ENCODE measurements at regions not wholly inside any gene's neighbourhood (a gene's known extent, or its start where the extent isn't known, plus 50 kb on each side); places are given as distances from the start of the nearest gene placed in this dataset.

DNA sequence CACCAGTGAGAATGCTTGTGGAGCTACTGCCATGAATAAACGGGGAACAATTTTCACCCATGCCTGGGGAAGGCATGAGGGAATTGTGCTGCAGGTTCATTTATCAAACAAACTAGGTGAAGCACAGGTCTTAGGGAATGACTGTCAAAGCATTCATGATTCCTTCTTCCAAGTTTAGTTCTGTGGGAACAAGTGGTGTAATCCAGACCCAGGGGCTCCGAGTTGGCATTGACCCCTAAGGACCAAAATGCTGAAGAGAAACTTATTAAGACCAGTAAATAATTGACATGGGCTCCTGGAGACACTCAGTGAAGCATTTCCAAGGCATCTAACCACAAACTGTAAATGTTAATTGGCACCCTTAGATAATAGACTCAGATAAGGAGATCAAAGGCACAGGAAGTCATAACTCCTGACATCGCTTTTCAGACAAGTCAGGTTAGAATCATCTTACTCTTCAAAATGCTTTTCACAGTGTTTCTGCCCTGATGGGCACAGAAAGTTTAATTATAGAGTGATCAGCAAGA, 96.9 kb downstream of the SPP2 start:
- TF ChIP-seq, protein P1, sequence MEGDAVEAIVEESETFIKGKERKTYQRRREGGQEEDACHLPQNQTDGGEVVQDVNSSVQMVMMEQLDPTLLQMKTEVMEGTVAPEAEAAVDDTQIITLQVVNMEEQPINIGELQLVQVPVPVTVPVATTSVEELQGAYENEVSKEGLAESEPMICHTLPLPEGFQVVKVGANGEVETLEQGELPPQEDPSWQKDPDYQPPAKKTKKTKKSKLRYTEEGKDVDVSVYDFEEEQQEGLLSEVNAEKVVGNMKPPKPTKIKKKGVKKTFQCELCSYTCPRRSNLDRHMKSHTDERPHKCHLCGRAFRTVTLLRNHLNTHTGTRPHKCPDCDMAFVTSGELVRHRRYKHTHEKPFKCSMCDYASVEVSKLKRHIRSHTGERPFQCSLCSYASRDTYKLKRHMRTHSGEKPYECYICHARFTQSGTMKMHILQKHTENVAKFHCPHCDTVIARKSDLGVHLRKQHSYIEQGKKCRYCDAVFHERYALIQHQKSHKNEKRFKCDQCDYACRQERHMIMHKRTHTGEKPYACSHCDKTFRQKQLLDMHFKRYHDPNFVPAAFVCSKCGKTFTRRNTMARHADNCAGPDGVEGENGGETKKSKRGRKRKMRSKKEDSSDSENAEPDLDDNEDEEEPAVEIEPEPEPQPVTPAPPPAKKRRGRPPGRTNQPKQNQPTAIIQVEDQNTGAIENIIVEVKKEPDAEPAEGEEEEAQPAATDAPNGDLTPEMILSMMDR (IDR thresholded peaks at IDR 0.05; ENCODE audit: insufficient read depth, low read depth, low read length, missing control alignments): no peak
- no peak for DNase-seq (ENCODE audit: low read depth)
- H3K4me3 ChIP-seq (ENCODE audit: low read depth, low read length): no peak overlapping the region

DNA sequence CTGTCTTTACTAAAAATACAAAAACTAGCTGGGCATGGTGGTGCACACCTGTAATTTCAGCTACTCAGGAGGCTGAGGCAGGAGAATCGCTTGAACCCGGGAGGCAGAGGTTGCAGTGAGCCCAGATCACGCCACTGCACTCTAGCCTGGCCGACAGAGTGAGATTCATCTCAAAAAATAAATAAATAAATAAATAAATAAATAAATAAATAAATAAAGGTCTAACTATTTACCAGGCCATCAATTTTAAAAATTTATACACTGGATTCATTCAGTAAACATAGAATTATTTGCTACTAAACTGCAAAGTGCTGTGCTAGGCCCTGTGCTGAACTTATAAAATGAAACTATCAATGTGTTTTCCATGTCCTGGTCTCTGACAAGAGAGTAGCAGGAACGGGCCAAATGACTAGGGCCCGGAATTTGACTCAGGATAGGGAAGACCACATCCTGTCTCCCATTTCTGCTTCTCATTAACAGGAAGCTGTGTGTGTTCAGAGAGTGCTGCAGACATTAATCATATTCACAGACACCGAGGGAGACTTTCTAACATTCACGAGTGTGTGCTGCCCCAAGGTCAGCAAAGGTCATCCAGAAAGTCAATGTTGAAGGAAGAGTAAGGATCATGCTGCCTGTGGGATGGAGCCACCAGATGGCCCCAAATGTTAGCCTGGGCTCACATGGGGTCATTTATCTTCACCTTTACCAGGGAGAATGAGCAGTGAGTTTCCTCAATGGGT, 95.8 kb downstream of the SPP2 start:
- no peak overlapping the region for H3K4me3 ChIP-seq (ENCODE audit: low read depth, low read length)
- TF ChIP-seq, protein P1 (IDR thresholded peaks at IDR 0.05; ENCODE audit: insufficient read depth, low read depth, low read length, missing control alignments): no peak
- no peak for DNase-seq (ENCODE audit: low read depth)

DNA sequence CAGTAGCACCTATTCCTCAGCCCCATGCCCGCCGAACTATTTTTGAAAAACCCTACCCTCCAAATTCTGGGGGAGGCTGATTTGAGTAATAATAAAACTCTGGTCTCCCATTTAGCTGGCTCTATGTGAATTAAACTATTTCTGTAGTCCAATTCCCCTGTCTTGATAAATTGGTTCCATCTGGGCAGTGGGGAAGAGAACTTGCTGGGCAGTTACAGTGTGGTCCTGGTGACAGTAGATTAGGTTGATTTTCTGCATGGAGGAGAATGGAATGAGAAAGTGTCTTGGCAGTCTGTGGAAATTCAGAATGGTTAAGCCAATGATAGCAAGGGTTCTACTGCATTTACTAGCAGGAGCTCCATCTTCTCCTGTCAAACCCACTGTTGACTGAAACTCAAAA, 95.0 kb downstream of the SPP2 start:
- no peak for DNase-seq (ENCODE audit: low read depth)
- TF ChIP-seq, protein P1 (IDR thresholded peaks at IDR 0.05; ENCODE audit: insufficient read depth, low read depth, low read length, missing control alignments): no peak
- no peak overlapping the region for H3K4me3 ChIP-seq (ENCODE audit: low read depth, low read length)

DNA sequence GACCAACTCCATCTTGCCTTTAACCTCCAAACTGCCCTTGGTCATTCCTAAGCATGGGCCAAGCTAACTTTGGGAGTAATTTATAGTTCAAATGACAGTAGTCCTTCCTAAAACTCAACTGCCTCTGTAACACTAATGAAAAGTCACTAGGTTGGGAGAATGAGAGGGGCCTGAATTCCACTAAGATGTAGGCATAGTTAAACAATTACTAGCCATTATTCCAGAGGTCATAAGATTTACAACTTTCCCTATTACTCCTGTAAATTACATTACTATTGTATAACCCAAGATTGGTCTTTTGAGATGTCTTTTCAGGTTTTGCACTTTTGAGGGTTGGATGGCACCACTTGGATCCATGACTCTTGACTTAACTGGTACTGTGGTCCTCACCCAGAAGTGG, 94.6 kb downstream of the SPP2 start:
- no peak overlapping the region for H3K4me3 ChIP-seq (ENCODE audit: low read depth, low read length)
- TF ChIP-seq, protein P1 (IDR thresholded peaks at IDR 0.05; ENCODE audit: insufficient read depth, low read depth, low read length, missing control alignments): no peak
- no peak for DNase-seq (ENCODE audit: low read depth)

DNA sequence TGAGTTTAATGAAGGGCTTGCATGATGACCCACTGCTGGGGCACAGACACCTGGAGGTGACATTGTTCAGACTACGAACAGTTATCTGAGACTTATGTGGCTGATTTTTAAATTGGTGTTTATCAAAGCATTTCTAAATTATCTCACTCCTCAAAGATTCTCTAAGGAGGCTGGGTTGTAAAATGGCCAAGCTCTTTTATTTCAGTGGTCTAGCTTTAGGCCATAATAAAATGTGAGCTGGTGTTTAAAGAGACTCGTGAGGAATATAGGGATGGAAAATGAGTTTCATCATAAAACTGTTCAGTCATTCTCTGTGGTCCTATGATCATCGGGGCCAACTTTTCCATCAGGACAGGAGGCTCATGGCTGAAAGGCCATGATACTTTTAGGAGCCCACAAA, 93.4 kb downstream of the SPP2 start:
- H3K4me3 ChIP-seq (ENCODE audit: low read depth, low read length): no peak overlapping the region
- DNase-seq (ENCODE audit: low read depth): no peak
- TF ChIP-seq, protein P1 (IDR thresholded peaks at IDR 0.05; ENCODE audit: insufficient read depth, low read depth, low read length, missing control alignments): no peak

DNA sequence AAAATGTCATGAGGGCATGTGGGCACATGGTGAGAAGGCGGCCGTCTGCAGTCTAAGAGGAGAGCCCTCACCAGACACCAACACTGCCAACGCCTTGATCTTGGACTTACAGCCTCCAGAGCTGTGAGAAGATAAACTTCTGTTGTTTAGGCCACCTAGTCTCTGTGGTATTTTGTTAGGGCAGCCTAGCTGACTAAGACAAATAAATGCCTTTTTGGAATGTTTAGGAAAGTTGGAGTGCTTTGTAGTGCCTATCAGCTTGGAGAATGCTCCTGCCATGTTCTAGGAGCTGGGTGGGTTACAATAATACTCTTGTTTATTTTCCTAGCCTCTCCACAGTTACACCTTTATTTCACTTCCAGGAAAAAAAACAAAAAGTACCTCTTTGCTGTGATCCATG, 92.0 kb downstream of the SPP2 start:
- DNase-seq (ENCODE audit: low read depth): no peak
- TF ChIP-seq, protein P1 (IDR thresholded peaks at IDR 0.05; ENCODE audit: insufficient read depth, low read depth, low read length, missing control alignments): no peak
- H3K4me3 ChIP-seq (ENCODE audit: low read depth, low read length): no peak overlapping the region

DNA sequence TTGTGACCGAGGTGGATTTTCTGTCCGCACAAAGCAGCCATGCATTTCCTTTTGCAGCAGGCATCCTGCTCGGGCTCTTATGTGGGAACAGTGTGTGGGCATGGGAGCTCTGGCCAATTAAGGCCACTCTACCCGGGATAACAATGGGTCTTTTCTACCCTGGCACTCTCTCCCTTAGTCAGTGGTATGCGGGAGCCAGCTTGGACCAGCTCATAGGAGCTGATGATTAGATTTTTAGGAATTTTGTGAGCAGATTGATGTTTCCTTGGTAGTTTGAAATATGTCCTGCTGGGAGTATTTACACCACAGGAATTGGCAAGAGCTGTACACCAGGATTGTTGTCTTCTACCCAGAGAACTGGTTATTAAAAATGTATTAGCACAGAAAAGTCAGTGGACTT, 89.3 kb downstream of the SPP2 start:
- DNase-seq (ENCODE audit: low read depth): no peak
- TF ChIP-seq, protein P1 (IDR thresholded peaks at IDR 0.05; ENCODE audit: insufficient read depth, low read depth, low read length, missing control alignments): no peak

More for the DNA sequence above, 89.3 kb downstream of the SPP2 start:
- H3K4me3 ChIP-seq (ENCODE audit: low read depth, low read length): no peak overlapping the region

Measured in GM12865 (cell line).